ENCODE measurements at regions not wholly inside any gene's neighbourhood (a gene's known extent, or its start where the extent isn't known, plus 50 kb on each side); places are given as distances from the start of the nearest gene placed in this dataset.

GRCh38 chr12:58455136-58455535 lies 465.2 kb downstream of the LRIG3 start:
- TF ChIP-seq EZH2 (IDR thresholded peaks at IDR 0.05; ENCODE audit: borderline replicate concordance, low read length): no peak
- no peak for TF ChIP-seq CTCF (conservative IDR thresholded peaks at IDR 0.05 in 1 of 2, IDR thresholded peaks at IDR 0.05 in 1 of 2; ENCODE audit: extremely low read depth in 1 of 2, insufficient read depth in 1 of 2, low read depth in 1 of 2, low read length in 2 of 2)

Measured in mammary epithelial cell (primary cell).